Neural crest cell (in vitro differentiated cells): ENCODE measurements at regions not wholly inside any gene's neighbourhood (a gene's known extent, or its start where the extent isn't known, plus 50 kb on each side); places are given as distances from the start of the nearest gene placed in this dataset.

ENCODE experiments used
- DNase-seq: peaks from one replicate; pipeline ENCODE4 v3.0.0; 2021; ENCODE audit warnings: low read depth, mixed read lengths, low spot score
- H3K27ac Mint-ChIP-seq: one replicate; pipeline ENCODE4 v1.8.0; 2021; ENCODE audit warnings: mild to moderate bottlenecking, mixed read lengths; ENCODE audit not compliant: unreplicated experiment
- H3K27me3 Mint-ChIP-seq: 2 replicates; pipeline ENCODE4 v1.8.0; 2021; ENCODE audit warnings: low read depth, mild to moderate bottlenecking, mixed read lengths
- H3K36me3 Mint-ChIP-seq: 2 replicates; pipeline ENCODE4 v1.8.0; 2021; ENCODE audit warnings: low read depth, mild to moderate bottlenecking, mixed read lengths
- H3K4me1 Mint-ChIP-seq: 2 replicates; pipeline ENCODE4 v1.8.0; 2021; ENCODE audit warnings: mixed read lengths
- H3K4me3 Mint-ChIP-seq: one replicate; pipeline ENCODE4 v1.8.0; 2021; ENCODE audit warnings: mild to moderate bottlenecking, mixed read lengths
- H3K9me3 Mint-ChIP-seq: 2 replicates; pipeline ENCODE4 v1.8.0; 2021; ENCODE audit warnings: mixed read lengths
- TF ChIP-seq, protein P1 (sequence below): fragments of 200-600 bp; sonication (generic); conservative IDR thresholded peaks from 2 replicates; pipeline ENCODE4 v1.5.0; 2021; ENCODE audit warnings: antibody characterized with exemption, mild to moderate bottlenecking

DNA sequence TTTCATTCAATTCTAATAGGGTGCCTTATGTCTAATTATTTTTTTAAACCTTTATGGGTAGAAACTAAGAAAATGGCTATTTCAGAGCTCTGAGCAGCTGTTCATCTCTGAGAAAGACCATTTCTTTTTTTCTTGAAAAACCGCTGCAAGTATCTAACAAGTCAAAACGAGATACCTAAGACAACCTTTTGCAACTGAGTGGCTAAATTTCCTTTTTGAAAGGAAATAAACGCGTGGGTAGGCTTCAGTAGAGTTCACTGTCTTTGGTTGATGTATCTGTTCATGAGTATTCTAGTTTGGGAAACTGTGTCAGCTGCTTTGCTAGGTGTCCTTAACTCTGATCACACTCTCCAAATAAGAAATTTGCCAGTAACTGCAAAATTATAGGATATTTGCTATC is 104.3 kb upstream of the LINC00305 start:
- no peak for DNase-seq
- TF ChIP-seq, protein P1, sequence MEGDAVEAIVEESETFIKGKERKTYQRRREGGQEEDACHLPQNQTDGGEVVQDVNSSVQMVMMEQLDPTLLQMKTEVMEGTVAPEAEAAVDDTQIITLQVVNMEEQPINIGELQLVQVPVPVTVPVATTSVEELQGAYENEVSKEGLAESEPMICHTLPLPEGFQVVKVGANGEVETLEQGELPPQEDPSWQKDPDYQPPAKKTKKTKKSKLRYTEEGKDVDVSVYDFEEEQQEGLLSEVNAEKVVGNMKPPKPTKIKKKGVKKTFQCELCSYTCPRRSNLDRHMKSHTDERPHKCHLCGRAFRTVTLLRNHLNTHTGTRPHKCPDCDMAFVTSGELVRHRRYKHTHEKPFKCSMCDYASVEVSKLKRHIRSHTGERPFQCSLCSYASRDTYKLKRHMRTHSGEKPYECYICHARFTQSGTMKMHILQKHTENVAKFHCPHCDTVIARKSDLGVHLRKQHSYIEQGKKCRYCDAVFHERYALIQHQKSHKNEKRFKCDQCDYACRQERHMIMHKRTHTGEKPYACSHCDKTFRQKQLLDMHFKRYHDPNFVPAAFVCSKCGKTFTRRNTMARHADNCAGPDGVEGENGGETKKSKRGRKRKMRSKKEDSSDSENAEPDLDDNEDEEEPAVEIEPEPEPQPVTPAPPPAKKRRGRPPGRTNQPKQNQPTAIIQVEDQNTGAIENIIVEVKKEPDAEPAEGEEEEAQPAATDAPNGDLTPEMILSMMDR: no peak
- H3K27ac Mint-ChIP-seq: no peak overlapping the region
- H3K4me1 Mint-ChIP-seq: peaks cover 4% of the 10 kb centered on the region
- no peak overlapping the region for H3K4me3 Mint-ChIP-seq
- no peaks in the 10 kb centered on the region for H3K36me3 Mint-ChIP-seq
- no peaks in the 10 kb centered on the region for H3K27me3 Mint-ChIP-seq
- H3K9me3 Mint-ChIP-seq: peaks cover 7% of the 10 kb centered on the region

DNA sequence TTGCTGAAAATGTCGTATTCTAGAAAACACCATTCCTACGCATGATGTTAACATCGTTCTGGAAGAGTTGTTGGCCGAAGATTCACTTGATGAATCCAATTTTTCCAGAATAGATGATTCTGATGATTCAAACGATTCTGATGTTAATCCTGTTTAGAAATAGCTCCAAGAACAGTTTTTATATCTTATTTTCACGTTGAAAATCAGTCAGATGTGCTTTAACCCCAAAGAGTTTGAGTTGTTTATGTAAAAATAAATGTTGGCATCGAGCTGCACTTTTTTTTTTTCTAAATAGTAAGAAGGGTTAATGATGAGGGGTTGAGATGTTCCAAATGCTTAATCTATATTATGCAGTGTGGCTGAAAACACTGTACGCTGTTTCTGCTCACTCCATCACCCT is 99.9 kb upstream of the LINC00305 start:
- TF ChIP-seq, protein P1: no peak
- Mint-ChIP-seq H3K36me3 (no peaks in the 10 kb centered on the region), H3K4me3 (no peak overlapping the region), H3K4me1 (peaks cover 4% of the 10 kb centered on the region), H3K9me3 (no peaks in the 10 kb centered on the region), H3K27ac (no peak overlapping the region), H3K27me3 (no peaks in the 10 kb centered on the region)
- no peak for DNase-seq

DNA sequence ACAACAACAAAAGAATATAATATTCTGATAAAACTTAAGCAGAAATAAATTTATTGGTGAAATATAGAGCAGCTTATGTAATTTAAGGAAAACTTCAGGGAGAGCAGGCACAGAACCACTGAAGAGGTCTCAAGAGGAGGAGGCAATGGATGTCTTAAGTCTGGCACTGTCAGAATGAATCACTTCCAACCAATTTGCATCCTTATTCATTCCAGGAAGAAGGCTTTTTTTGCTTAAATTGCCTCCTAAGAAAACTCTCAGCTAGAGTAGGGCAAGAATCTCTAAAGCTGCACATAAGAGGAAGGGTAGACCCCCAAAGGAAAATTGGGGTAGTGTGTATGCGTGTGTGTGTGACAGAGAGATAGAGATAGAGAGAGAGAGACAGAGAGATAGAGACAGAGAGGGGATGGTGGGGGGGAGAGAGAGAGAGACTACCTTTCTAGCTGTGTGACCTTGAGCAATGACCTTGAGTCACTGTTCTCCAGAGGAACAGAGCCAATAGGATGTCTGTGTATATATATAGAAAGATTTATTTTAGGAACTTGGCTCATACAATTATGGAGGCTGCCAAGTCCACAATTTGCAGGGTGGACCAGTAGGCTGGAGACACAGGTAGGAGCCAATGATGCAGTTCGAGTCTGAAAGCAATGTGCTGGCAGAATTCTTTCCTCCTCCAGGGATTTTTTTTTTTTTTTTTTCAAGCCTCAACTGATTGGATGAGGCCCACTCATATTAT is 96.4 kb upstream of the LINC00305 start:
- H3K9me3 Mint-ChIP-seq: no peaks in the 10 kb centered on the region
- no peak overlapping the region for H3K27ac Mint-ChIP-seq
- H3K4me1 Mint-ChIP-seq: peaks cover 8% of the 10 kb centered on the region
- H3K4me3 Mint-ChIP-seq: no peak overlapping the region
- no peaks in the 10 kb centered on the region for H3K36me3 Mint-ChIP-seq
- TF ChIP-seq, protein P1: no peak
- H3K27me3 Mint-ChIP-seq: no peaks in the 10 kb centered on the region
- DNase-seq: no peak

DNA sequence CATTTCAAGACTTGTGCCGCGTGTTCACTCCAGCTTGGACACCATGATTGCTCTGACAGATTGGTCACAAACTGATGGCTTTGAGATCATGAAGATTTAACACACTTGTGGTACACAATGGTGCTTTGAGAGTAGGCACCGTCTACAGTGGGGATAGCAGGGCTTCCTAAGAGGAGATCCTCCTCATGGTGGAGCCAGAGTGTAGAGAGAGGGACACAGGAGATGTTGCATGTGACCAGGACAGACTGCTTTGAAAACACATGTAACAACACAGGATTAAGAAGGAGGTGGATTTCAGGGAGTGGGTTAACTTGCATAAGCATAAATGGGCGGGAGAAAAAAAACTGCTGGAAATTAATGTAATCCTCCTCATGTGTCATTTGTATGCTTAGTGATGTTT is 95.7 kb upstream of the LINC00305 start:
- Mint-ChIP-seq H3K36me3 (no peaks in the 10 kb centered on the region), H3K27me3 (no peaks in the 10 kb centered on the region), H3K4me1 (peaks cover 10% of the 10 kb centered on the region), H3K9me3 (no peaks in the 10 kb centered on the region), H3K4me3 (no peak overlapping the region), H3K27ac (peak overlapping the region; percentile 6)
- no peak for DNase-seq
- TF ChIP-seq, protein P1: no peak

DNA sequence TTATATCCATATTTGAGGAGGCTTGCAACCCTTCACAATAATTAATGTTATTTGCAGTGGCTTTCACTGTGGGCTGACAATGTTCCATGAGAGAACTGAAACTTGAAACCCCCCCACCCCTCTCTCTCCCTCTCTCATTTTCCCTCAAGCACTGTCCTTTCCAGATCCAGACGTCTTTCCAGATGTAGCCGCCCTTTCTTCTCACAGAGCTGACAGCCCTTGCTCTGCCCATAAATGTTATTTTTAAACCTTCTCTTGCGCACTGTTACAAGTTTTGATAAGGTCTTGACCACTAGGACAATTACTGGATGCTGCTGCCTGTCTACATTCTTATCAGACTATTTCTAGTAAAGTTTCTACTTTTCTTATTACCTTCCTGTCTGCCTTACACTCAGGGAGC is 91.4 kb upstream of the LINC00305 start:
- Mint-ChIP-seq H3K36me3 (no peaks in the 10 kb centered on the region), H3K27me3 (no peaks in the 10 kb centered on the region), H3K9me3 (no peaks in the 10 kb centered on the region), H3K4me3 (no peak overlapping the region), H3K27ac (no peak overlapping the region), H3K4me1 (peaks cover 25% of the 10 kb centered on the region)
- no peak for DNase-seq
- TF ChIP-seq, protein P1: no peak
